ENCODE measurements at regions not wholly inside any gene's neighbourhood (a gene's known extent, or its start where the extent isn't known, plus 50 kb on each side); places are given as distances from the start of the nearest gene placed in this dataset.
"Not testable (repeated sequence)": the region's sequence is repeated elsewhere in the genome, so short reads cannot be mapped to it uniquely, and the experiment has no call there.

GRCh38 chr4:3945511-3946290 lies 179.5 kb downstream of the ADRA2C start:
- Histone ChIP-seq H3K9me3 (ENCODE audit: insufficient read depth, low read length) (no peaks in the 10 kb centered on the region), H3K4me3 (ENCODE audit: insufficient read depth, low read length, poor library complexity, severe bottlenecking) (no peak overlapping the region), H3K79me2 (ENCODE audit: insufficient read depth, low read length) (no peaks in the 10 kb centered on the region), H3K27ac (ENCODE audit: low read depth, low read length) (no peak overlapping the region), H3K4me2 (ENCODE audit: low read depth, low read length, poor library complexity, severe bottlenecking) (no peak overlapping the region), H4K20me1 (ENCODE audit: low read depth, low read length) (no peaks in the 10 kb centered on the region), H3F3A (ENCODE audit: insufficient read depth) (no peaks in the 10 kb centered on the region), H3K9me2 (replicated peaks; ENCODE audit: insufficient read depth, low read length) (no peaks in the 10 kb centered on the region), H2AFZ (ENCODE audit: low read depth, low read length, severe bottlenecking) (no peak overlapping the region), H3K9ac (ENCODE audit: low read length) (no peak overlapping the region), H3K27me3 (ENCODE audit: low read length) (no peaks in the 10 kb centered on the region), H3K36me3 (ENCODE audit: low read length) (no peaks in the 10 kb centered on the region)
- TF ChIP-seq EZH2phosphoT487 (conservative IDR thresholded peaks at IDR 0.05; ENCODE audit: low read length), result no peak
- TF ChIP-seq CTCF (IDR thresholded peaks at IDR 0.05; ENCODE audit: insufficient read depth, low read length, poor library complexity, severe bottlenecking), result no peak

- H3K36me3 ChIP-seq (ENCODE audit: low read length); H3K9me2 ChIP-seq (replicated peaks; ENCODE audit: insufficient read depth, low read length); H3K4me2 ChIP-seq (ENCODE audit: low read depth, low read length, poor library complexity, severe bottlenecking); H3K79me2 ChIP-seq (ENCODE audit: insufficient read depth, low read length); H3K9ac ChIP-seq (ENCODE audit: low read length); H3K27ac ChIP-seq (ENCODE audit: low read depth, low read length); H3K9me3 ChIP-seq (ENCODE audit: insufficient read depth, low read length); H2AFZ ChIP-seq (ENCODE audit: low read depth, low read length, severe bottlenecking); H3K27me3 ChIP-seq (ENCODE audit: low read length); H4K20me1 ChIP-seq (ENCODE audit: low read depth, low read length); H3F3A ChIP-seq (ENCODE audit: insufficient read depth); H3K4me3 ChIP-seq (ENCODE audit: insufficient read depth, low read length, poor library complexity, severe bottlenecking): not testable (repeated sequence)
Observed at GRCh38 chr4:3946553-3946952, 180.4 kb downstream of the ADRA2C start.

- not testable (repeated sequence) for H3K27me3 ChIP-seq (ENCODE audit: low read length); H3K27ac ChIP-seq (ENCODE audit: low read depth, low read length); H3K9ac ChIP-seq (ENCODE audit: low read length); H3K4me3 ChIP-seq (ENCODE audit: insufficient read depth, low read length, poor library complexity, severe bottlenecking); H2AFZ ChIP-seq (ENCODE audit: low read depth, low read length, severe bottlenecking); H4K20me1 ChIP-seq (ENCODE audit: low read depth, low read length); H3F3A ChIP-seq (ENCODE audit: insufficient read depth); H3K9me3 ChIP-seq (ENCODE audit: insufficient read depth, low read length); H3K36me3 ChIP-seq (ENCODE audit: low read length); H3K9me2 ChIP-seq (replicated peaks; ENCODE audit: insufficient read depth, low read length); H3K79me2 ChIP-seq (ENCODE audit: insufficient read depth, low read length); H3K4me2 ChIP-seq (ENCODE audit: low read depth, low read length, poor library complexity, severe bottlenecking)
Observed at GRCh38 chr4:3947761-3948160, 181.6 kb downstream of the ADRA2C start.

GRCh38 chr4:3948210-3948609 lies 182.0 kb downstream of the ADRA2C start:
- not testable (repeated sequence) for H4K20me1 ChIP-seq (ENCODE audit: low read depth, low read length); H3K9me2 ChIP-seq (replicated peaks; ENCODE audit: insufficient read depth, low read length); H3F3A ChIP-seq (ENCODE audit: insufficient read depth); H3K9me3 ChIP-seq (ENCODE audit: insufficient read depth, low read length); H3K4me3 ChIP-seq (ENCODE audit: insufficient read depth, low read length, poor library complexity, severe bottlenecking); H3K27me3 ChIP-seq (ENCODE audit: low read length); H3K4me2 ChIP-seq (ENCODE audit: low read depth, low read length, poor library complexity, severe bottlenecking); H3K79me2 ChIP-seq (ENCODE audit: insufficient read depth, low read length); H3K27ac ChIP-seq (ENCODE audit: low read depth, low read length); H3K9ac ChIP-seq (ENCODE audit: low read length); H3K36me3 ChIP-seq (ENCODE audit: low read length); H2AFZ ChIP-seq (ENCODE audit: low read depth, low read length, severe bottlenecking)

- not testable (repeated sequence) for H3K79me2 ChIP-seq (ENCODE audit: insufficient read depth, low read length); H3K9me3 ChIP-seq (ENCODE audit: insufficient read depth, low read length); H3F3A ChIP-seq (ENCODE audit: insufficient read depth); H3K4me3 ChIP-seq (ENCODE audit: insufficient read depth, low read length, poor library complexity, severe bottlenecking); H3K9me2 ChIP-seq (replicated peaks; ENCODE audit: insufficient read depth, low read length); H2AFZ ChIP-seq (ENCODE audit: low read depth, low read length, severe bottlenecking); H3K4me2 ChIP-seq (ENCODE audit: low read depth, low read length, poor library complexity, severe bottlenecking); H3K36me3 ChIP-seq (ENCODE audit: low read length); H3K27me3 ChIP-seq (ENCODE audit: low read length); H4K20me1 ChIP-seq (ENCODE audit: low read depth, low read length); H3K27ac ChIP-seq (ENCODE audit: low read depth, low read length); H3K9ac ChIP-seq (ENCODE audit: low read length)
Observed at GRCh38 chr4:3949916-3950315, 183.7 kb downstream of the ADRA2C start.

GRCh38 chr4:3952443-3953139 lies 186.4 kb downstream of the ADRA2C start:
- not testable (repeated sequence) for H3K9ac ChIP-seq (ENCODE audit: low read length); H2AFZ ChIP-seq (ENCODE audit: low read depth, low read length, severe bottlenecking); H3K27ac ChIP-seq (ENCODE audit: low read depth, low read length); H3K27me3 ChIP-seq (ENCODE audit: low read length); H3K4me2 ChIP-seq (ENCODE audit: low read depth, low read length, poor library complexity, severe bottlenecking); H3K79me2 ChIP-seq (ENCODE audit: insufficient read depth, low read length); H4K20me1 ChIP-seq (ENCODE audit: low read depth, low read length); H3K36me3 ChIP-seq (ENCODE audit: low read length); H3K9me2 ChIP-seq (replicated peaks; ENCODE audit: insufficient read depth, low read length); H3K4me3 ChIP-seq (ENCODE audit: insufficient read depth, low read length, poor library complexity, severe bottlenecking); H3F3A ChIP-seq (ENCODE audit: insufficient read depth); H3K9me3 ChIP-seq (ENCODE audit: insufficient read depth, low read length)

GRCh38 chr4:3953140-3953489 lies 186.9 kb downstream of the ADRA2C start:
- H3K36me3 ChIP-seq (ENCODE audit: low read length); H3K27ac ChIP-seq (ENCODE audit: low read depth, low read length); H3F3A ChIP-seq (ENCODE audit: insufficient read depth); H3K27me3 ChIP-seq (ENCODE audit: low read length); H3K4me3 ChIP-seq (ENCODE audit: insufficient read depth, low read length, poor library complexity, severe bottlenecking); H2AFZ ChIP-seq (ENCODE audit: low read depth, low read length, severe bottlenecking); H3K9me3 ChIP-seq (ENCODE audit: insufficient read depth, low read length); H3K9me2 ChIP-seq (replicated peaks; ENCODE audit: insufficient read depth, low read length); H3K79me2 ChIP-seq (ENCODE audit: insufficient read depth, low read length); H4K20me1 ChIP-seq (ENCODE audit: low read depth, low read length); H3K4me2 ChIP-seq (ENCODE audit: low read depth, low read length, poor library complexity, severe bottlenecking); H3K9ac ChIP-seq (ENCODE audit: low read length): not testable (repeated sequence)
